OCI-LY1 (cell line): ENCODE measurements at regions not wholly inside any gene's neighbourhood (a gene's known extent, or its start where the extent isn't known, plus 50 kb on each side); places are given as distances from the start of the nearest gene placed in this dataset.

ENCODE experiments used
- H2AFZ ChIP-seq: fragments of 200-600 bp; sonication (generic), shearing (Covaris generic); 2 replicates; pipeline ENCODE4 v1.6.0; 2014; ENCODE audit warnings: antibody characterized with exemption, mild to moderate bottlenecking, low read length
- H3F3A ChIP-seq: fragments of 200-600 bp; sonication (generic), shearing (Covaris generic); 2 replicates; pipeline ENCODE4 v1.6.0; 2014; ENCODE audit warnings: mild to moderate bottlenecking, antibody characterized with exemption, low read length, moderate library complexity; ENCODE audit not compliant: insufficient read depth
- H3K27ac ChIP-seq: fragments of 200-600 bp; sonication (generic); 2 replicates; pipeline ENCODE4 v1.5.1; 2014; ENCODE audit warnings: low read length, mixed run types, mild to moderate bottlenecking, low read depth; ENCODE audit not compliant: poor library complexity, severe bottlenecking
- H3K27me3 ChIP-seq: fragments of 200-600 bp; sonication (generic); 2 replicates; pipeline ENCODE4 v1.6.0; 2014; ENCODE audit warnings: antibody characterized with exemption, mild to moderate bottlenecking, low read length, moderate library complexity; ENCODE audit not compliant: insufficient read depth
- H3K36me3 ChIP-seq: fragments of 200-600 bp; sonication (generic); 2 replicates; pipeline ENCODE4 v1.6.1; 2014; ENCODE audit warnings: mild to moderate bottlenecking, antibody characterized with exemption, low read length, moderate library complexity, mixed read lengths; ENCODE audit not compliant: insufficient read depth
- H3K4me1 ChIP-seq: fragments of 200-600 bp; sonication (generic); 2 replicates; pipeline ENCODE4 v1.5.1; 2014; ENCODE audit warnings: mild to moderate bottlenecking, low read length, moderate library complexity; ENCODE audit not compliant: insufficient read depth, severe bottlenecking
- H3K4me2 ChIP-seq: fragments of 200-600 bp; sonication (generic), shearing (Covaris generic); 2 replicates; pipeline ENCODE4 v1.6.1; 2014; ENCODE audit warnings: low read length
- H3K4me3 ChIP-seq: fragments of 200-600 bp; sonication (generic); 2 replicates; pipeline ENCODE4 v1.5.1; 2014; ENCODE audit warnings: low read length, low read depth, mild to moderate bottlenecking, mixed read lengths; ENCODE audit not compliant: poor library complexity, severe bottlenecking
- H3K79me2 ChIP-seq: fragments of 200-600 bp; shearing (Covaris generic); 2 replicates; pipeline ENCODE4 v1.6.1; 2016; ENCODE audit warnings: mixed run types, low read length, mixed read lengths; ENCODE audit not compliant: insufficient read depth
- H3K9ac ChIP-seq: fragments of 200-600 bp; sonication (generic), shearing (Covaris generic); 2 replicates; pipeline ENCODE4 v1.6.1; 2014; ENCODE audit warnings: mild to moderate bottlenecking, low read length, mixed read lengths
- H3K9me2 ChIP-seq: fragments of 200-600 bp; sonication (generic), shearing (Covaris generic); 2 replicates; pipeline ENCODE4 v1.6.1; 2014; ENCODE audit warnings: low read depth, mild to moderate bottlenecking, low read length, mixed read lengths
- H3K9me3 ChIP-seq: fragments of 200-600 bp; shearing (Covaris generic); 2 replicates; pipeline ENCODE4 v1.6.1; 2014; ENCODE audit warnings: low read length, mixed read lengths
- H4K20me1 ChIP-seq: fragments of 200-600 bp; sonication (generic), shearing (Covaris generic); 2 replicates; pipeline ENCODE4 v1.6.0; 2016; ENCODE audit warnings: mild to moderate bottlenecking, low read length; ENCODE audit not compliant: insufficient read depth
- CTCF ChIP-seq: fragments of 200-600 bp; sonication (generic), shearing (Covaris generic); IDR thresholded peaks from 2 replicates; pipeline ENCODE4 v1.5.1; 2017; ENCODE audit warnings: mild to moderate bottlenecking, antibody characterized with exemption, low read length, moderate library complexity, mixed read lengths
- EZH2 ChIP-seq: fragments of 200-600 bp; sonication (generic), shearing (Covaris generic); IDR thresholded peaks from 2 replicates; pipeline ENCODE4 v1.8.0; 2017; ENCODE audit warnings: borderline replicate concordance, mixed run types, mild to moderate bottlenecking, antibody characterized with exemption, low read length, moderate library complexity, mixed read lengths

DNA sequence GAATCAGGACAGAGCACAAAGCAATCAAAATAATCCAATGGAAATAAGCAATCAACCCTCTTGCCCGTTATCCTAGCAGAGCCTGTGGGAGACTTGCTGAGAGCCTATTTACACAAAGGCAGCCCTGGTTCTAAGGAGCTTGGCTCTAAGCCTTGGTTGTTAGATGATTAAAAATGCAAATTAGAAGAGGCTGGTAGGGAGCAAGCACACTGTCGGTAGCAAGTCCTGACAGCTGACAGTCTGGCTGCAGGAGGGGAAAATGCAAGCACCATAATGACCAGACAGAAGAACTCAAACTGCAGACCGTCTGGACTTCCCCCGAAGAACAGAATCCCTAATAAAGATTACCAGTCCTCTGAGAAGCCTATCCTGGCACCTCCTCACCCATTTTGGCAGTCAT, 131.8 kb upstream of the CTTNBP2 start:
- no peak overlapping the region for H3K9ac ChIP-seq
- no peak for TF ChIP-seq EZH2
- no peak for TF ChIP-seq CTCF

GRCh38 chr7:118006979-118007378, 133.7 kb upstream of the CTTNBP2 start:
- H3K9ac ChIP-seq = no peak overlapping the region
- no peak overlapping the region for H2AFZ ChIP-seq
- no peaks in the 10 kb centered on the region for H3K4me1 ChIP-seq
- no peak overlapping the region for H3K4me2 ChIP-seq
- H3K9me3 ChIP-seq = no peaks in the 10 kb centered on the region
- no peaks in the 10 kb centered on the region for H3F3A ChIP-seq
- TF ChIP-seq CTCF = no peak
- no peak for TF ChIP-seq EZH2
- H3K27ac ChIP-seq = no peak overlapping the region
- H3K27me3 ChIP-seq = no peaks in the 10 kb centered on the region
- H3K79me2 ChIP-seq = no peaks in the 10 kb centered on the region
- no peak overlapping the region for H3K4me3 ChIP-seq
- H3K9me2 ChIP-seq = no peaks in the 10 kb centered on the region
- H4K20me1 ChIP-seq = no peaks in the 10 kb centered on the region
- H3K36me3 ChIP-seq = no peaks in the 10 kb centered on the region

More for the DNA sequence above, 131.8 kb upstream of the CTTNBP2 start:
- H3K27ac ChIP-seq = no peak overlapping the region
- no peaks in the 10 kb centered on the region for H4K20me1 ChIP-seq
- H3K79me2 ChIP-seq = no peaks in the 10 kb centered on the region
- no peaks in the 10 kb centered on the region for H3K36me3 ChIP-seq
- no peaks in the 10 kb centered on the region for H3K9me3 ChIP-seq
- H2AFZ ChIP-seq = no peak overlapping the region
- no peaks in the 10 kb centered on the region for H3K4me1 ChIP-seq
- no peaks in the 10 kb centered on the region for H3F3A ChIP-seq
- no peak overlapping the region for H3K4me3 ChIP-seq
- H3K27me3 ChIP-seq = no peaks in the 10 kb centered on the region
- no peak overlapping the region for H3K4me2 ChIP-seq
- H3K9me2 ChIP-seq = no peaks in the 10 kb centered on the region

- no peaks in the 10 kb centered on the region for H4K20me1 ChIP-seq
- H3K27me3 ChIP-seq = no peaks in the 10 kb centered on the region
- no peak overlapping the region for H3K4me3 ChIP-seq
- H3K9me3 ChIP-seq = no peaks in the 10 kb centered on the region
- H2AFZ ChIP-seq = no peak overlapping the region
- no peak overlapping the region for H3K9ac ChIP-seq
- no peaks in the 10 kb centered on the region for H3K9me2 ChIP-seq
- H3K4me1 ChIP-seq = no peaks in the 10 kb centered on the region
- H3K36me3 ChIP-seq = no peaks in the 10 kb centered on the region
- H3K27ac ChIP-seq = no peak overlapping the region
- no peak overlapping the region for H3K4me2 ChIP-seq
- no peaks in the 10 kb centered on the region for H3K79me2 ChIP-seq
- TF ChIP-seq EZH2 (no peak), CTCF (no peak)
- no peaks in the 10 kb centered on the region for H3F3A ChIP-seq
Measured at GRCh38 chr7:118009419-118009818, 136.2 kb upstream of the CTTNBP2 start.
